ENCODE measurements at regions not wholly inside any gene's neighbourhood (a gene's known extent, or its start where the extent isn't known, plus 50 kb on each side); places are given as distances from the start of the nearest gene placed in this dataset.

- TF ChIP-seq CTCF (IDR thresholded peaks at IDR 0.05; ENCODE audit: control extremely low read depth, extremely low read depth) = no peak
- ATAC-seq (ENCODE audit: insufficient read depth, low FRiP score) = no peak
- Histone ChIP-seq H3K36me3 (ENCODE audit: control insufficient read depth in 4 of 4, insufficient read depth in 4 of 4, low read length in 4 of 4) (no peaks in the 10 kb centered on the region), H3K4me3 (no peak overlapping the region), H3K9me3 (ENCODE audit: control insufficient read depth in 4 of 4, insufficient read depth in 3 of 4, low read length in 3 of 4) (no peaks in the 10 kb centered on the region), H3K4me1 (ENCODE audit: control insufficient read depth in 5 of 5, insufficient read depth in 5 of 5, low read length in 5 of 5) (no peaks in the 10 kb centered on the region), H3K9ac (ENCODE audit: insufficient read depth in 1 of 2, low read length in 2 of 2) (no peak overlapping the region), H3K27ac (ENCODE audit: low read depth in 1 of 2, low read length in 1 of 2) (no peak overlapping the region), H3K27me3 (ENCODE audit: control insufficient read depth in 3 of 3, insufficient read depth in 3 of 3, low read length in 2 of 3) (peaks cover 0 to 3% (median 0%) of the 10 kb centered on the region in 3 donors)
- no peak for DNase-seq
Observed at GRCh38 chr3:161713731-161714130, 217.1 kb downstream of the OTOL1 start.

- TF ChIP-seq CTCF (IDR thresholded peaks at IDR 0.05; ENCODE audit: control extremely low read depth, extremely low read depth) = no peak
- Histone ChIP-seq H3K9ac (ENCODE audit: insufficient read depth in 1 of 2, low read length in 2 of 2) (no peak overlapping the region), H3K4me1 (ENCODE audit: control insufficient read depth in 5 of 5, insufficient read depth in 5 of 5, low read length in 5 of 5) (no peaks in the 10 kb centered on the region), H3K9me3 (ENCODE audit: control insufficient read depth in 4 of 4, insufficient read depth in 3 of 4, low read length in 3 of 4) (no peaks in the 10 kb centered on the region), H3K4me3 (no peak overlapping the region), H3K27me3 (ENCODE audit: control insufficient read depth in 3 of 3, insufficient read depth in 3 of 3, low read length in 2 of 3) (no peaks in the 10 kb centered on the region), H3K36me3 (ENCODE audit: control insufficient read depth in 4 of 4, insufficient read depth in 4 of 4, low read length in 4 of 4) (no peaks in the 10 kb centered on the region), H3K27ac (ENCODE audit: low read depth in 1 of 2, low read length in 1 of 2) (no peak overlapping the region)
- ATAC-seq (ENCODE audit: insufficient read depth, low FRiP score) = no peak
- 80 to 89% methylated on average over 2 of the region's 2 CpGs for WGBS, 2 donors
- no peak for DNase-seq
Observed at GRCh38 chr3:161731968-161732367, 235.4 kb downstream of the OTOL1 start.

- TF ChIP-seq CTCF (IDR thresholded peaks at IDR 0.05; ENCODE audit: control extremely low read depth, extremely low read depth) = no peak
- H3K4me1 ChIP-seq (ENCODE audit: control insufficient read depth in 5 of 5, insufficient read depth in 5 of 5, low read length in 5 of 5) = peaks cover 0 to 3% (median 0%) of the 10 kb centered on the region in 5 donors
- ATAC-seq (ENCODE audit: insufficient read depth, low FRiP score) = no peak
- no peak for DNase-seq
- no peak overlapping the region for H3K9ac ChIP-seq (ENCODE audit: insufficient read depth in 1 of 2, low read length in 2 of 2)
- no peak overlapping the region for H3K27ac ChIP-seq (ENCODE audit: low read depth in 1 of 2, low read length in 1 of 2)
- H3K36me3 ChIP-seq (ENCODE audit: control insufficient read depth in 4 of 4, insufficient read depth in 4 of 4, low read length in 4 of 4) = no peaks in the 10 kb centered on the region
- H3K9me3 ChIP-seq (ENCODE audit: control insufficient read depth in 4 of 4, insufficient read depth in 3 of 4, low read length in 3 of 4) = peaks cover 0 to 6% (median 0%) of the 10 kb centered on the region in 4 donors
- no peak overlapping the region for H3K4me3 ChIP-seq
- no peaks in the 10 kb centered on the region for H3K27me3 ChIP-seq (ENCODE audit: control insufficient read depth in 3 of 3, insufficient read depth in 3 of 3, low read length in 2 of 3)
Observed at GRCh38 chr3:161737171-161737570, 240.6 kb downstream of the OTOL1 start.

- peaks cover 0 to 3% (median 0%) of the 10 kb centered on the region in 5 donors for H3K4me1 ChIP-seq (ENCODE audit: control insufficient read depth in 5 of 5, insufficient read depth in 5 of 5, low read length in 5 of 5)
- no peaks in the 10 kb centered on the region for H3K27me3 ChIP-seq (ENCODE audit: control insufficient read depth in 3 of 3, insufficient read depth in 3 of 3, low read length in 2 of 3)
- peaks cover 0 to 8% (median 0%) of the 10 kb centered on the region in 4 donors for H3K9me3 ChIP-seq (ENCODE audit: control insufficient read depth in 4 of 4, insufficient read depth in 3 of 4, low read length in 3 of 4)
- H3K4me3 ChIP-seq = no peak overlapping the region
- TF ChIP-seq CTCF (IDR thresholded peaks at IDR 0.05; ENCODE audit: control extremely low read depth, extremely low read depth) = no peak
- H3K9ac ChIP-seq (ENCODE audit: insufficient read depth in 1 of 2, low read length in 2 of 2) = no peak overlapping the region
- no peaks in the 10 kb centered on the region for H3K36me3 ChIP-seq (ENCODE audit: control insufficient read depth in 4 of 4, insufficient read depth in 4 of 4, low read length in 4 of 4)
- H3K27ac ChIP-seq (ENCODE audit: low read depth in 1 of 2, low read length in 1 of 2) = no peak overlapping the region
- no peak for ATAC-seq (ENCODE audit: insufficient read depth, low FRiP score)
- DNase-seq = peak; percentile 46 to 66 (median 64)
Observed at GRCh38 chr3:161740421-161740820, 243.8 kb downstream of the OTOL1 start.
